Vagina (tissue), 2 donors: ENCODE measurements at regions not wholly inside any gene's neighbourhood (a gene's known extent, or its start where the extent isn't known, plus 50 kb on each side); places are given as distances from the start of the nearest gene placed in this dataset.

Experiments used
- POLR2A ChIP-seq, 2 donors: fragments of 450-650 bp; IDR thresholded peaks; one replicate each; pipeline ENCODE4 v1.6.1; 2017; ENCODE audit warnings: antibody characterized with exemption in 2 of 2, mild to moderate bottlenecking in 2 of 2, moderate library complexity in 2 of 2
- POLR2AphosphoS5 ChIP-seq, 2 donors: sonication (generic); formaldehyde crosslinking; IDR thresholded peaks; one replicate each; pipeline ENCODE4 v1.9.0; 2017; ENCODE audit warnings: antibody characterized with exemption in 2 of 2, mild to moderate bottlenecking in 2 of 2, low read depth in 1 of 2; ENCODE audit not compliant: insufficient read depth in 1 of 2
- TF ChIP-seq, protein P1 (sequence below), 3 experiments: fragments of 450-650 bp in 2 of 3; fragments of 200-600 bp in 1 of 3; sonication (generic) in 1 of 3; IDR thresholded peaks; one replicate each; pipeline ENCODE4 v1.5.1; 2017 to 2019; ENCODE audit warnings: antibody characterized with exemption in 3 of 3, mild to moderate bottlenecking in 2 of 3, moderate library complexity in 2 of 3

DNA sequence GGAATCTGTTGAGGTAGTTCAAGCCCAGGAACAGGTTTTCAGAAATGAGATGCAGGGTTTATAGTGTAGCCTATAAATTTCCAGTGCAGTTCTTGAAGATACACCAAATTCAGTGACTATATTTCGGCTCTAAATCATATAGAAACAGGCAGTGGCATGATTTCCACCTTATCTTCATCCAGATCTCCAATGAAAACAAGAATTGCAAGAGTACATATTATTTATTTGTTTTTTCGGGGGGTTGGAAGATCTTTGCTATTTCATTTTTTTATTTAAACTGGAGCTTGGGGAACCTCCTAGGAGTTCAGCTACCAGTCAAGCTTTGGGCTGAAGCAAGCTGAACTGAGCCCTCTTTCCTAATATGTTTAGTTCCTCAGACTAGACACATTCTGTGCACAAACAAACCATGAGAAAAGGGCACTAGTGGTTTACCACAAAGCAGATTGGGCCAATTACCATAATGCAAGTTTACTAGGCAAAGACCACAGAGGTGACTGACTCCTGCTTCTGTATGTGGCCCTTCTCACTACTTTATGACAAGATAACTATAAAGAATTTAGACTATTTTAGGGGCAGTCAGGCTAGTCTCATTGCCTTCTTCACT lies 68.5 kb downstream of the RGS2 start:
- TF ChIP-seq, protein P1, sequence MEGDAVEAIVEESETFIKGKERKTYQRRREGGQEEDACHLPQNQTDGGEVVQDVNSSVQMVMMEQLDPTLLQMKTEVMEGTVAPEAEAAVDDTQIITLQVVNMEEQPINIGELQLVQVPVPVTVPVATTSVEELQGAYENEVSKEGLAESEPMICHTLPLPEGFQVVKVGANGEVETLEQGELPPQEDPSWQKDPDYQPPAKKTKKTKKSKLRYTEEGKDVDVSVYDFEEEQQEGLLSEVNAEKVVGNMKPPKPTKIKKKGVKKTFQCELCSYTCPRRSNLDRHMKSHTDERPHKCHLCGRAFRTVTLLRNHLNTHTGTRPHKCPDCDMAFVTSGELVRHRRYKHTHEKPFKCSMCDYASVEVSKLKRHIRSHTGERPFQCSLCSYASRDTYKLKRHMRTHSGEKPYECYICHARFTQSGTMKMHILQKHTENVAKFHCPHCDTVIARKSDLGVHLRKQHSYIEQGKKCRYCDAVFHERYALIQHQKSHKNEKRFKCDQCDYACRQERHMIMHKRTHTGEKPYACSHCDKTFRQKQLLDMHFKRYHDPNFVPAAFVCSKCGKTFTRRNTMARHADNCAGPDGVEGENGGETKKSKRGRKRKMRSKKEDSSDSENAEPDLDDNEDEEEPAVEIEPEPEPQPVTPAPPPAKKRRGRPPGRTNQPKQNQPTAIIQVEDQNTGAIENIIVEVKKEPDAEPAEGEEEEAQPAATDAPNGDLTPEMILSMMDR (IDR thresholded peaks at IDR 0.05) = no peak
- TF ChIP-seq POLR2A (IDR thresholded peaks at IDR 0.05) (no peak), POLR2AphosphoS5 (IDR thresholded peaks at IDR 0.05; ENCODE audit: insufficient read depth in 1 of 2, low read depth in 1 of 2) (no peak)
